ENCODE measurements at regions not wholly inside any gene's neighbourhood (a gene's known extent, or its start where the extent isn't known, plus 50 kb on each side); places are given as distances from the start of the nearest gene placed in this dataset.

- TF ChIP-seq ZBTB1 (tag by site-specific recombination; IDR thresholded peaks at IDR 0.05) (no peak), ZNF26 (tag by site-specific recombination; IDR thresholded peaks at IDR 0.05) (no peak), AEBP2 (tag by site-specific recombination; IDR thresholded peaks at IDR 0.05; ENCODE audit: borderline replicate concordance) (no peak), ZNF580 (tag by site-specific recombination; IDR thresholded peaks at IDR 0.05) (no peak), ZNF670 (tag by site-specific recombination; IDR thresholded peaks at IDR 0.05; ENCODE audit: low read depth) (no peak), ZNF596 (tag by site-specific recombination; IDR thresholded peaks at IDR 0.05) (no peak), ZNF658 (tag by site-specific recombination; IDR thresholded peaks at IDR 0.05) (no peak), ZFHX2 (tag by site-specific recombination; conservative IDR thresholded peaks at IDR 0.05) (no peak), ZNF169 (tag by site-specific recombination; IDR thresholded peaks at IDR 0.05) (no peak), ZNF24 (tag by site-specific recombination; IDR thresholded peaks at IDR 0.05) (no peak), ZSCAN30 (tag by site-specific recombination; IDR thresholded peaks at IDR 0.05) (no peak)
- TF ChIP-seq, protein P1, sequence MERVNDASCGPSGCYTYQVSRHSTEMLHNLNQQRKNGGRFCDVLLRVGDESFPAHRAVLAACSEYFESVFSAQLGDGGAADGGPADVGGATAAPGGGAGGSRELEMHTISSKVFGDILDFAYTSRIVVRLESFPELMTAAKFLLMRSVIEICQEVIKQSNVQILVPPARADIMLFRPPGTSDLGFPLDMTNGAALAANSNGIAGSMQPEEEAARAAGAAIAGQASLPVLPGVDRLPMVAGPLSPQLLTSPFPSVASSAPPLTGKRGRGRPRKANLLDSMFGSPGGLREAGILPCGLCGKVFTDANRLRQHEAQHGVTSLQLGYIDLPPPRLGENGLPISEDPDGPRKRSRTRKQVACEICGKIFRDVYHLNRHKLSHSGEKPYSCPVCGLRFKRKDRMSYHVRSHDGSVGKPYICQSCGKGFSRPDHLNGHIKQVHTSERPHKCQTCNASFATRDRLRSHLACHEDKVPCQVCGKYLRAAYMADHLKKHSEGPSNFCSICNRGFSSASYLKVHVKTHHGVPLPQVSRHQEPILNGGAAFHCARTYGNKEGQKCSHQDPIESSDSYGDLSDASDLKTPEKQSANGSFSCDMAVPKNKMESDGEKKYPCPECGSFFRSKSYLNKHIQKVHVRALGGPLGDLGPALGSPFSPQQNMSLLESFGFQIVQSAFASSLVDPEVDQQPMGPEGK (tag by site-specific recombination; IDR thresholded peaks at IDR 0.05) = no peak
- TF ChIP-seq, protein P2, sequence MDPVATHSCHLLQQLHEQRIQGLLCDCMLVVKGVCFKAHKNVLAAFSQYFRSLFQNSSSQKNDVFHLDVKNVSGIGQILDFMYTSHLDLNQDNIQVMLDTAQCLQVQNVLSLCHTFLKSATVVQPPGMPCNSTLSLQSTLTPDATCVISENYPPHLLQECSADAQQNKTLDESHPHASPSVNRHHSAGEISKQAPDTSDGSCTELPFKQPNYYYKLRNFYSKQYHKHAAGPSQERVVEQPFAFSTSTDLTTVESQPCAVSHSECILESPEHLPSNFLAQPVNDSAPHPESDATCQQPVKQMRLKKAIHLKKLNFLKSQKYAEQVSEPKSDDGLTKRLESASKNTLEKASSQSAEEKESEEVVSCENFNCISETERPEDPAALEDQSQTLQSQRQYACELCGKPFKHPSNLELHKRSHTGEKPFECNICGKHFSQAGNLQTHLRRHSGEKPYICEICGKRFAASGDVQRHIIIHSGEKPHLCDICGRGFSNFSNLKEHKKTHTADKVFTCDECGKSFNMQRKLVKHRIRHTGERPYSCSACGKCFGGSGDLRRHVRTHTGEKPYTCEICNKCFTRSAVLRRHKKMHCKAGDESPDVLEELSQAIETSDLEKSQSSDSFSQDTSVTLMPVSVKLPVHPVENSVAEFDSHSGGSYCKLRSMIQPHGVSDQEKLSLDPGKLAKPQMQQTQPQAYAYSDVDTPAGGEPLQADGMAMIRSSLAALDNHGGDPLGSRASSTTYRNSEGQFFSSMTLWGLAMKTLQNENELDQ (tag by site-specific recombination; IDR thresholded peaks at IDR 0.05; ENCODE audit: low read depth) = no peak
- TF ChIP-seq, protein P3, sequence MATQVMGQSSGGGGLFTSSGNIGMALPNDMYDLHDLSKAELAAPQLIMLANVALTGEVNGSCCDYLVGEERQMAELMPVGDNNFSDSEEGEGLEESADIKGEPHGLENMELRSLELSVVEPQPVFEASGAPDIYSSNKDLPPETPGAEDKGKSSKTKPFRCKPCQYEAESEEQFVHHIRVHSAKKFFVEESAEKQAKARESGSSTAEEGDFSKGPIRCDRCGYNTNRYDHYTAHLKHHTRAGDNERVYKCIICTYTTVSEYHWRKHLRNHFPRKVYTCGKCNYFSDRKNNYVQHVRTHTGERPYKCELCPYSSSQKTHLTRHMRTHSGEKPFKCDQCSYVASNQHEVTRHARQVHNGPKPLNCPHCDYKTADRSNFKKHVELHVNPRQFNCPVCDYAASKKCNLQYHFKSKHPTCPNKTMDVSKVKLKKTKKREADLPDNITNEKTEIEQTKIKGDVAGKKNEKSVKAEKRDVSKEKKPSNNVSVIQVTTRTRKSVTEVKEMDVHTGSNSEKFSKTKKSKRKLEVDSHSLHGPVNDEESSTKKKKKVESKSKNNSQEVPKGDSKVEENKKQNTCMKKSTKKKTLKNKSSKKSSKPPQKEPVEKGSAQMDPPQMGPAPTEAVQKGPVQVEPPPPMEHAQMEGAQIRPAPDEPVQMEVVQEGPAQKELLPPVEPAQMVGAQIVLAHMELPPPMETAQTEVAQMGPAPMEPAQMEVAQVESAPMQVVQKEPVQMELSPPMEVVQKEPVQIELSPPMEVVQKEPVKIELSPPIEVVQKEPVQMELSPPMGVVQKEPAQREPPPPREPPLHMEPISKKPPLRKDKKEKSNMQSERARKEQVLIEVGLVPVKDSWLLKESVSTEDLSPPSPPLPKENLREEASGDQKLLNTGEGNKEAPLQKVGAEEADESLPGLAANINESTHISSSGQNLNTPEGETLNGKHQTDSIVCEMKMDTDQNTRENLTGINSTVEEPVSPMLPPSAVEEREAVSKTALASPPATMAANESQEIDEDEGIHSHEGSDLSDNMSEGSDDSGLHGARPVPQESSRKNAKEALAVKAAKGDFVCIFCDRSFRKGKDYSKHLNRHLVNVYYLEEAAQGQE (tag by site-specific recombination; IDR thresholded peaks at IDR 0.05) = no peak
- no peak overlapping the region for H3K27ac ChIP-seq (ENCODE audit: extremely low read depth, low read depth, low read length)
- H3K36me3 ChIP-seq (ENCODE audit: control insufficient read depth in 2 of 2, insufficient read depth in 1 of 2, low read length in 2 of 2) = no peaks in the 10 kb centered on the region
- H3K9me3 ChIP-seq (ENCODE audit: control insufficient read depth, insufficient read depth, low read depth, low read length) = no peaks in the 10 kb centered on the region
- no peak overlapping the region for H3K4me3 ChIP-seq (ENCODE audit: low read depth, low read length)
- ChIA-PET POLR2A (no interaction called here), CTCF (no interaction called here)
- no peaks in the 10 kb centered on the region; the same call in 1 of the 2 replicates for H3K4me1 ChIP-seq (ENCODE audit: control insufficient read depth, insufficient read depth, low read length)
These were observed 190.8 kb downstream of the ADRA2A start for GRCh38 chr10:111267673-111268072.

Data from HEK293 (cell line).